Heart right ventricle (tissue), 16 donors: ENCODE measurements at regions not wholly inside any gene's neighbourhood (a gene's known extent, or its start where the extent isn't known, plus 50 kb on each side); places are given as distances from the start of the nearest gene placed in this dataset.

Experiments used
- ATAC-seq, 8 donors: fragments of 200-7000 bp; cut with Tn5 transposase; one replicate each; pipeline ENCODE4 v1.9.1; 2020; ENCODE audit warnings: mild to moderate bottlenecking in 8 of 8, moderate library complexity in 8 of 8, moderate number of reproducible peaks in 1 of 8
- DNase-seq, 2 donors: peaks; one replicate each; pipeline ENCODE4 v3.0.0-alpha.2; 2020
- H3K27ac ChIP-seq, 10 donors: fragments of 200-600 bp; sonication (generic) in 2 of 10; one replicate each; pipeline versions ENCODE4 v1.5.0 to v1.8.0; 2020 to 2022; ENCODE audit warnings: mild to moderate bottlenecking in 3 of 10
- H3K27me3 ChIP-seq, 7 donors: fragments of 200-600 bp; one replicate each; pipeline ENCODE4 v1.8.0; 2021 to 2022; ENCODE audit warnings: mild to moderate bottlenecking in 2 of 7
- H3K36me3 ChIP-seq, 9 donors: fragments of 200-600 bp; sonication (generic) in 1 of 9; one replicate each; pipeline versions ENCODE4 v1.5.0 to v1.8.0; 2020 to 2022; ENCODE audit warnings: mild to moderate bottlenecking in 2 of 9
- H3K4me1 ChIP-seq, 9 donors: fragments of 200-600 bp; sonication (generic) in 1 of 9; one replicate each; pipeline versions ENCODE4 v1.5.0 to v1.8.0; 2020 to 2022; ENCODE audit warnings: mild to moderate bottlenecking in 4 of 9
- H3K4me3 ChIP-seq, 10 donors: fragments of 200-600 bp; sonication (generic) in 2 of 10; one replicate each; pipeline versions ENCODE4 v1.5.0 to v1.8.0; 2020 to 2022; ENCODE audit warnings: mild to moderate bottlenecking in 7 of 10, moderate library complexity in 2 of 10
- H3K9me3 ChIP-seq, 11 donors: fragments of 200-600 bp in 10 of 11; sonication (generic) in 2 of 11; one replicate each; pipeline versions ENCODE4 v1.5.0 to v1.8.0; 2013 to 2022; ENCODE audit warnings: mild to moderate bottlenecking in 2 of 11, control low read depth in 1 of 11, moderate library complexity in 1 of 11
- CTCF ChIP-seq, 9 donors: fragments of 200-600 bp; sonication (generic) in 2 of 9; IDR thresholded peaks; one replicate each; pipeline versions ENCODE4 v1.5.0 to v1.8.0; 2021 to 2022; ENCODE audit warnings: antibody characterized with exemption in 9 of 9, mild to moderate bottlenecking in 5 of 9, moderate library complexity in 1 of 9
- WGBS, 2 donors: extraction: QIAGEN DNeasy Blood & Tissue Kit; methylation state at CpG; one replicate each; pipeline ENCODE4 v1.1.7; 2013; ENCODE audit warnings: inconsistent platforms in 1 of 2; 5-methylcytosine and 5-hydroxymethylcytosine counted together
- intact Hi-C, 10 donors: fragments of 100-400 bp; cut with DNase I; formaldehyde crosslinking; loops; one replicate each; pipeline versions ENCODE4 v1.11.1 to v1.14.2; 2022
- donor health status: Arrhythmogenic right ventricular cardiomyopathy.
- donor health status: ischemic (EF 13 %, LVEDD 7.1; RV severe dilation, severe dysfunction).
- donor health status: healthy with polysubstance abuse.
- donor health status: DM: no; HTN: yes; CAD: no.
- donor health status: DM: no; HTN: no; CAD: no.
- donor health status: ischemic (EF 25% LVEDD 6.9; RV normal size, moderate dysfunction).
- donor health status: ischemic (EF 25% LVEDD 5.7; RV mildly dilated, moderate dysfunction).
- donor health status: healthy.
- donor health status: DM: yes; HTN: yes; CAD: no.
- donor health status: Ischemic cardiomyopathy.
- donor health status: ischemic (EF 35%, LVEDD 5.7; RV mildly dilated, moderate dysfunction).
- donor health status: nonischemic (EF 11% LVEDD 7.7; RV severe dilation, severe dysfunction).
- donor health status: DM: yes; HTN: yes; CAD: no.
- donor health status: PGD.
- donor health status: ischemic (EF 29% LVEDD 5.4; RV normal size, mild dysfunction).
- donor health status: nonischemic (EF 23%, LVEDD 6.1; RV moderate dilation, normal function).

- H3K4me1 ChIP-seq, result peaks cover 0 to 12% (median 0%) of the 10 kb centered on the region in 9 donors
- intact Hi-C loops, result no loop called here
- peaks cover 0 to 7% (median 0%) of the 10 kb centered on the region in 11 donors for H3K9me3 ChIP-seq
- H3K4me3 ChIP-seq, result no peak overlapping the region
- H3K27me3 ChIP-seq, result no peaks in the 10 kb centered on the region
- no peak for ATAC-seq
- 73% methylated on average over 10 of the region's 10 CpGs for WGBS, 2 donors
- no peak for DNase-seq
- H3K36me3 ChIP-seq, result no peaks in the 10 kb centered on the region
- TF ChIP-seq CTCF (IDR thresholded peaks at IDR 0.05), result no peak
- no peak overlapping the region for H3K27ac ChIP-seq
Measured at GRCh38 chr10:6342096-6342685, 139.5 kb downstream of the PFKFB3 start.

DNA sequence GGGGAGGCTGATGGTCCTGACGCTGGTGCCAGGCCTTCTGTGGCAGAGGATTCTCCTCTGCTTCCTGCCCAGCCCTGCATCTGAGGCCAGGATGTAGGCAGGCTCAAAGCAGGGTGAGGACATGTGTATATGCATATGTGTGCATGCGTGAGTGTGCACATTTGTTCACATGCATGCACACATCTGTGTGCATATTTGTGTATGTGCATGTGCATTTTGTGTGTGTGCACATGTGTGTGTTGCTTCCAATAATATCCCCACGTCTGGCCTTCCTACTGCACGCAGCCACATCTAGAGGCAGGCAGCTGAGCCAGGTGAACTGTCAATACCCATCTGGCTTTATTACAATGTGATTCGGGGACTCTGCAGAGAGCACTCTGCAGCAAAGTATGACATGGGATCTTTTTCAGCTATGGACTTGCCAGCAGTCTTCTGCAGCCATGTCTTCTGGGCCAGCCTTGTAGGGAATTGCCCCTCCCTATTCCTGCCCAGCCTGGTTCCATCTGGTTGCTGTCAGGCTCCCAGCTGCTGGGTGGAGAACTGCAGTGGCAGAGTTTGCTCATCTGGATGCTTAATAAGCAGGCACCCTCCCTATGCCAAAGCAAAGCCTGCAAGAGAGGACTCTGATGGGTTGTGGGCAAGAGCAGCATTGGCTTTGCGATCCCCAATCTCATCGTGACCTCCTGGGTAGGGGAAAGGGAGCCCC, 140.7 kb downstream of the PFKFB3 start:
- DNase-seq (no peak), ATAC-seq (no peak)
- intact Hi-C loops, result no loop called here
- Histone ChIP-seq H3K9me3 (peaks cover 0 to 7% (median 0%) of the 10 kb centered on the region in 11 donors), H3K4me3 (no peak overlapping the region), H3K4me1 (peaks cover 0 to 25% (median 0%) of the 10 kb centered on the region in 9 donors), H3K27me3 (no peaks in the 10 kb centered on the region), H3K27ac (no peak overlapping the region), H3K36me3 (no peaks in the 10 kb centered on the region)
- 85 to 88% methylated on average over 7 of the region's 7 CpGs for WGBS, 2 donors
- TF ChIP-seq CTCF (IDR thresholded peaks at IDR 0.05), result no peak

DNA sequence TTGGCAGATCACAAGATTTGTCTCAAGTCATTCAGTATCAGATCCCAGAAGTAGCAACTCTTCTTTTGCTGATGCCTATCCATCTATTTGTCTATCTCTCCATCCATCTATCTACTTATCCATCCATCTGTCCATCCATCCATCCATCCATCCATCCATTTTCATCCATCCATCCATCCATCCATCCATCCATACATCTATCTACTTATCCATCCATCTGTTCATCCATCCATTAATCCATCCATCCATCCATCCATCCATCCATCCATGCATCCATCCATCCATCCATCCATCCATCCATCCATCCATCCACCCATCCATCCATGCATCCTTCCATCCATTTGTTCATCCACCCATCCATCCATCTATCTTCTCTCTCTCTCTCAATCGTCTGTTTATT, 142.7 kb downstream of the PFKFB3 start:
- peaks cover 0 to 28% (median 0%) of the 10 kb centered on the region in 9 donors for H3K4me1 ChIP-seq
- intact Hi-C loops, result no loop called here
- no peak for DNase-seq
- ATAC-seq, result no peak
- H3K9me3 ChIP-seq, result peaks cover 0 to 7% (median 0%) of the 10 kb centered on the region in 11 donors
- 84 to 91% methylated on average over 1 of the region's 1 CpG for WGBS, 2 donors
- H3K27me3 ChIP-seq, result no peaks in the 10 kb centered on the region
- no peak overlapping the region for H3K27ac ChIP-seq
- no peak for TF ChIP-seq CTCF (IDR thresholded peaks at IDR 0.05)
- H3K36me3 ChIP-seq, result no peaks in the 10 kb centered on the region
- no peak overlapping the region for H3K4me3 ChIP-seq

GRCh38 chr10:6346631-6347030, 143.9 kb downstream of the PFKFB3 start:
- Histone ChIP-seq H3K36me3 (no peaks in the 10 kb centered on the region), H3K9me3 (peaks cover 0 to 7% (median 0%) of the 10 kb centered on the region in 11 donors), H3K27ac (peak overlapping the region in 1 of 10 donors; percentile 83), H3K4me1 (peaks cover 0 to 28% (median 0%) of the 10 kb centered on the region in 9 donors), H3K4me3 (no peak overlapping the region), H3K27me3 (no peaks in the 10 kb centered on the region)
- intact Hi-C loops, result loop anchor here in 1 of 10 donors (1.0 kb wide), 1 partner anchor 42 kb away; no protein-coding TSS in a partner anchor
- WGBS, 2 donors, result 91 to 94% methylated on average over 2 of the region's 2 CpGs
- TF ChIP-seq CTCF (IDR thresholded peaks at IDR 0.05), result no peak
- ATAC-seq (no peak), DNase-seq (no peak)
